ENCODE measurements at regions not wholly inside any gene's neighbourhood (a gene's known extent, or its start where the extent isn't known, plus 50 kb on each side); places are given as distances from the start of the nearest gene placed in this dataset.

DNA sequence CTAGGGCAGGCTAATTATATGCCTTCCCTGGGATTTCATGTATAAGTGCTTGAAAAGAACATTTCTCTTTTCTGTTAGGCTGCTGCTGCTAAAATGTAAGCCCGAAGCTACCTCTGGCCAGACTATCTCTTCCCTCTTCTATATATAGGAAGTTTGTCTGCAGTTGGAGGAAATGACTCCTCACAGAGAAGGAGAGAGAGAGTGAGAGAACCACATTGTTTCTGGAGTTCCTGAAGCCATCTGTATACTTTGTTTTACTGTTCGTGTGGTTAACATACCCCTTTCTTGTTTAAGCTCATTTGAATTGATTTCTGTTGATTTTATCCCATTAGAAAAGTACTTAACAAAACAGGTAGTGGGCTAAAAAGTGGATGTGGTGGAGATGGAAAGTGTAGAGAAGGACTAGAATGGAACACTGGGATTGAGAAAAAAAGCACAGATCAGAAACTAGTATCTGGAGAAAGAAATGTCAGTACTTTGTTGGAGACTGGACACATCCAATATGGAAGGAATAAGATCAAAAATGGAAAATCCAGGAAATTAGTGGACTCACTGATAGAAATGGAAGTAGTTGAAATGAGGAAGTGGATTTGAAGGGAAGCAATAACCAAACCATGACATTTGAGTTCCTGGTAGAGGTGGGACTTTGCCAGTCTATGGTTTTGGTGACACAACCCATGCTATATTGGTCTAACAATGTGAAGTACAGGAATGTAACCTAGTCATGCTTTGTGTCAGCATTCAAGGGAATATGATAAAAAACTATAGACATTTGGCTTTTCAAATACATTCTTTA, 112.6 kb downstream of the TMA16 start:
- WGBS (ENCODE audit: extremely low coverage, insufficient coverage, low lambda C conversion rate) = no CpG with 5 or more reads among the region's 2 CpGs
- DNase-seq = no peak
- H2AK5ac ChIP-seq (ENCODE audit: low read length) = no peak overlapping the region
- no peak overlapping the region for H3K4me3 ChIP-seq (ENCODE audit: low read length)
- no peaks in the 10 kb centered on the region for H3K27me3 ChIP-seq (ENCODE audit: insufficient read depth, low read length, poor library complexity)
- no peak overlapping the region for H3K4me2 ChIP-seq (ENCODE audit: low read length)
- no peaks in the 10 kb centered on the region for H3K36me3 ChIP-seq (ENCODE audit: control insufficient read depth, insufficient read depth, low read length)
- H3K9ac ChIP-seq (ENCODE audit: low read length) = no peak overlapping the region
- no peak overlapping the region for H3K56ac ChIP-seq (ENCODE audit: low read length)
- no peak overlapping the region for H3K18ac ChIP-seq (ENCODE audit: low read length)
- H4K8ac ChIP-seq (ENCODE audit: low read depth, low read length) = no peak overlapping the region
- no peaks in the 10 kb centered on the region for H3K79me2 ChIP-seq (ENCODE audit: control insufficient read depth, insufficient read depth, low read length)
- H3K79me1 ChIP-seq (ENCODE audit: low read length) = no peaks in the 10 kb centered on the region
- no peak overlapping the region for H4K5ac ChIP-seq (ENCODE audit: low read length)
- no peak overlapping the region for H2BK5ac ChIP-seq (ENCODE audit: low read length)
- no peak overlapping the region for H2BK120ac ChIP-seq (ENCODE audit: low read depth, low read length)
- no peaks in the 10 kb centered on the region for H3K4me1 ChIP-seq (ENCODE audit: control insufficient read depth, low read depth, low read length)
- no peak overlapping the region for H3K23ac ChIP-seq (ENCODE audit: low read length)
- H3K27ac ChIP-seq (ENCODE audit: low read depth, low read length) = no peak overlapping the region
- H3K4ac ChIP-seq (ENCODE audit: low read depth, low read length) = no peak overlapping the region
- no peak overlapping the region for H2BK15ac ChIP-seq (replicated peaks; ENCODE audit: low read depth)

DNA sequence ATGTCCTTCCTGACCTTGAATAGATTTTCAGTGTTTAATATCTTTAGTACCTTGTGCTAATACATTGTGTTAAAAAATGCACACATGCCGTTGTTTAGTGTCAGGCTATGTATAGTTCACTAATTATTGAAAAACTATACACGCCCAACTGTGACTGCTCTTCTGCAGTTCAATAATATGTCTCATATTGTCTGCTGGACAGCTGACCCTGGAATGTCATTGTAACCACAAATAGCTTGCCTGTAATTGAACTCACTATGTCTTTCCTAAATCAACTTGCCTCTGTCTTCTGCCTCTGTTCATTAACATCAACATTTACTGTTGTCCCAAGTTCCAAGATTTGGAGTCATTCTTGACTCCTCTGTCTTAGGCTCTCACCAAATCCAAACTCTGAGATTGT, 114.5 kb downstream of the TMA16 start:
- Histone ChIP-seq H4K8ac (ENCODE audit: low read depth, low read length) (no peak overlapping the region), H3K27me3 (ENCODE audit: insufficient read depth, low read length, poor library complexity) (no peaks in the 10 kb centered on the region), H3K27ac (ENCODE audit: low read depth, low read length) (no peak overlapping the region), H4K5ac (ENCODE audit: low read length) (no peak overlapping the region), H3K23ac (ENCODE audit: low read length) (no peak overlapping the region), H3K4me3 (ENCODE audit: low read length) (no peak overlapping the region), H3K4ac (ENCODE audit: low read depth, low read length) (no peak overlapping the region), H3K36me3 (ENCODE audit: control insufficient read depth, insufficient read depth, low read length) (no peaks in the 10 kb centered on the region), H3K18ac (ENCODE audit: low read length) (no peak overlapping the region), H3K4me2 (ENCODE audit: low read length) (no peak overlapping the region), H3K4me1 (ENCODE audit: control insufficient read depth, low read depth, low read length) (no peaks in the 10 kb centered on the region), H3K56ac (ENCODE audit: low read length) (no peak overlapping the region), H2BK5ac (ENCODE audit: low read length) (no peak overlapping the region), H3K79me1 (ENCODE audit: low read length) (no peaks in the 10 kb centered on the region), H2BK15ac (replicated peaks; ENCODE audit: low read depth) (no peak overlapping the region), H3K79me2 (ENCODE audit: control insufficient read depth, insufficient read depth, low read length) (no peaks in the 10 kb centered on the region), H2BK120ac (ENCODE audit: low read depth, low read length) (no peak overlapping the region), H2AK5ac (ENCODE audit: low read length) (no peak overlapping the region), H3K9ac (ENCODE audit: low read length) (no peak overlapping the region)
- WGBS (ENCODE audit: extremely low coverage, insufficient coverage, low lambda C conversion rate) = no CpG with 5 or more reads among the region's 2 CpGs
- DNase-seq = no peak

DNA sequence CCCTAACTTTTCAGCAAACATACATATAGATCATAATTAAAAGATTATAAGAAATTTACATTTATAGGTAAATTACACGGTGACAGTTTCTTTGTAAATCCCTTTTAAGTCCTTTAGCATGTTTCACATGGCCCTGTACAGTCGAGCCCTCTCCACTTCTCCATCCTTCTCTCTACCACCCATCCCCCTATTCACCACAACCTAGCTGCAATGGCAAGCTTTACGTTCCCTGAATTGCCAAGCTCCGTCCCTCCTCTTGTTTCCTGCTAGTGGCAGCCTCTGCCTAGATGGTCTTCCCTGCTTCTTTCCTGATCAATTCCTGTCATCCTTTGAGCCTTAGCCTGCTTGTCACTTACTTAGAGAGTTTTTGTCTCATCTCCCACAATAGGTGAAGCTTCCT, 116.2 kb downstream of the TMA16 start:
- DNase-seq = peak; percentile 16
- H3K9ac ChIP-seq (ENCODE audit: low read length) = no peak overlapping the region
- H3K4me2 ChIP-seq (ENCODE audit: low read length) = no peak overlapping the region
- H3K79me2 ChIP-seq (ENCODE audit: control insufficient read depth, insufficient read depth, low read length) = no peaks in the 10 kb centered on the region
- no peak overlapping the region for H4K8ac ChIP-seq (ENCODE audit: low read depth, low read length)
- no peak overlapping the region for H2BK120ac ChIP-seq (ENCODE audit: low read depth, low read length)
- H2AK5ac ChIP-seq (ENCODE audit: low read length) = no peak overlapping the region
- H3K36me3 ChIP-seq (ENCODE audit: control insufficient read depth, insufficient read depth, low read length) = no peaks in the 10 kb centered on the region
- no peak overlapping the region for H3K4me3 ChIP-seq (ENCODE audit: low read length)
- no peak overlapping the region for H3K23ac ChIP-seq (ENCODE audit: low read length)
- no peaks in the 10 kb centered on the region for H3K79me1 ChIP-seq (ENCODE audit: low read length)
- H3K18ac ChIP-seq (ENCODE audit: low read length) = no peak overlapping the region
- no peak overlapping the region for H3K56ac ChIP-seq (ENCODE audit: low read length)
- H3K4me1 ChIP-seq (ENCODE audit: control insufficient read depth, low read depth, low read length) = no peaks in the 10 kb centered on the region
- H3K27me3 ChIP-seq (ENCODE audit: insufficient read depth, low read length, poor library complexity) = no peaks in the 10 kb centered on the region
- no peak overlapping the region for H3K4ac ChIP-seq (ENCODE audit: low read depth, low read length)
- no CpG with 5 or more reads among the region's 4 CpGs for WGBS (ENCODE audit: extremely low coverage, insufficient coverage, low lambda C conversion rate)
- no peak overlapping the region for H2BK15ac ChIP-seq (replicated peaks; ENCODE audit: low read depth)
- H3K27ac ChIP-seq (ENCODE audit: low read depth, low read length) = no peak overlapping the region
- no peak overlapping the region for H2BK5ac ChIP-seq (ENCODE audit: low read length)
- H4K5ac ChIP-seq (ENCODE audit: low read length) = no peak overlapping the region

DNA sequence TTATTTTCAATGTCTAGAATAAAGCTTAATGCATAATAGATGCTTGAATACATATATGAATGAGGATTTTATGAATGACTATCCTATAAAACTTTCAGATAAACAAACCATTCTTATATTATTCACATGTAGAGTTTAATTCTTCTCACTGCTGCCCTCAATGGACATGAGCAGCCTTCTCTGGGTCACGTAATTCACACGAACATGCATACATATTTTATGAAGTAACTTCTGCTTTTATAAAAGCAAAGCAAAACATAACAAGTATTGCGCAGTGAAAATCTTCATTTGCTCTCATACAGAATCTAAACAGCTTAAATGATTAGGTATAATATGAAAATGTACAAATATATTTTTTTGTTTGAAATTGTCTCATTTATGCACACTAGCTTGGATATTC, 116.7 kb downstream of the TMA16 start:
- Histone ChIP-seq H3K9ac (ENCODE audit: low read length) (no peak overlapping the region), H4K8ac (ENCODE audit: low read depth, low read length) (no peak overlapping the region), H4K5ac (ENCODE audit: low read length) (no peak overlapping the region), H3K56ac (ENCODE audit: low read length) (no peak overlapping the region), H3K23ac (ENCODE audit: low read length) (no peak overlapping the region), H3K36me3 (ENCODE audit: control insufficient read depth, insufficient read depth, low read length) (no peaks in the 10 kb centered on the region), H3K4me3 (ENCODE audit: low read length) (no peak overlapping the region), H3K4me2 (ENCODE audit: low read length) (no peak overlapping the region), H3K27ac (ENCODE audit: low read depth, low read length) (no peak overlapping the region), H3K79me1 (ENCODE audit: low read length) (no peaks in the 10 kb centered on the region), H3K79me2 (ENCODE audit: control insufficient read depth, insufficient read depth, low read length) (no peaks in the 10 kb centered on the region), H3K18ac (ENCODE audit: low read length) (no peak overlapping the region), H2BK15ac (replicated peaks; ENCODE audit: low read depth) (no peak overlapping the region), H2AK5ac (ENCODE audit: low read length) (no peak overlapping the region), H2BK120ac (ENCODE audit: low read depth, low read length) (no peak overlapping the region), H3K4me1 (ENCODE audit: control insufficient read depth, low read depth, low read length) (no peaks in the 10 kb centered on the region), H2BK5ac (ENCODE audit: low read length) (no peak overlapping the region), H3K27me3 (ENCODE audit: insufficient read depth, low read length, poor library complexity) (no peaks in the 10 kb centered on the region), H3K4ac (ENCODE audit: low read depth, low read length) (no peak overlapping the region)
- WGBS (ENCODE audit: extremely low coverage, insufficient coverage, low lambda C conversion rate) = no CpG with 5 or more reads among the region's 3 CpGs
- no peak for DNase-seq

- Histone ChIP-seq H2BK120ac (ENCODE audit: low read depth, low read length) (no peak overlapping the region), H2BK15ac (replicated peaks; ENCODE audit: low read depth) (no peak overlapping the region), H3K36me3 (ENCODE audit: control insufficient read depth, insufficient read depth, low read length) (no peaks in the 10 kb centered on the region), H3K56ac (ENCODE audit: low read length) (no peak overlapping the region), H3K4me2 (ENCODE audit: low read length) (no peak overlapping the region), H2AK5ac (ENCODE audit: low read length) (no peak overlapping the region), H3K9ac (ENCODE audit: low read length) (no peak overlapping the region), H3K4me3 (ENCODE audit: low read length) (no peak overlapping the region), H3K18ac (ENCODE audit: low read length) (no peak overlapping the region), H4K8ac (ENCODE audit: low read depth, low read length) (no peak overlapping the region), H3K4me1 (ENCODE audit: control insufficient read depth, low read depth, low read length) (no peaks in the 10 kb centered on the region), H4K5ac (ENCODE audit: low read length) (no peak overlapping the region), H3K27me3 (ENCODE audit: insufficient read depth, low read length, poor library complexity) (no peaks in the 10 kb centered on the region), H3K27ac (ENCODE audit: low read depth, low read length) (no peak overlapping the region), H3K23ac (ENCODE audit: low read length) (no peak overlapping the region), H3K79me1 (ENCODE audit: low read length) (no peaks in the 10 kb centered on the region), H2BK5ac (ENCODE audit: low read length) (no peak overlapping the region), H3K79me2 (ENCODE audit: control insufficient read depth, insufficient read depth, low read length) (no peaks in the 10 kb centered on the region), H3K4ac (ENCODE audit: low read depth, low read length) (no peak overlapping the region)
- no peak for DNase-seq
- WGBS (ENCODE audit: extremely low coverage, insufficient coverage, low lambda C conversion rate) = no CpG with 5 or more reads among the region's 2 CpGs
Measured at GRCh38 chr4:163611784-163612445, 117.4 kb downstream of the TMA16 start.

DNA sequence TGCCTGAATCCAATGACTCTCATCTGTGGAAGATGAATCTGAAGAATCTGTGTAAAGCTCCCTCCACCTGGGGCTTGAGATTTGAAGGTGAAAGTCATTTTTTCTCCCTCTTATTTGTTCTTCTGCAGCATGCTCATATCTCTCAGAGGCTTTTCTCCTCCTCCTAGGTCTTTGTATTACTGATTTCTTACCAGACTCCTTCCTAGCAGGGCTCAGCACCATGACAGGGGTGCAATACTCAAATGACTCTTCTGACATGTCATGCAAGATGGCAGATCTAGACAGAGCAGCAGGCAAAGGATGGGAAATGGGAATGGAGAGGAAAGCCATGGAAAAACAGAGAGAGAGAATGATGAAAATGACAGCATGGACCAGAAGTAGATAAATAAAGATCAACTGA, 118.3 kb downstream of the TMA16 start:
- Histone ChIP-seq H3K23ac (ENCODE audit: low read length) (no peak overlapping the region), H4K8ac (ENCODE audit: low read depth, low read length) (no peak overlapping the region), H3K9ac (ENCODE audit: low read length) (no peak overlapping the region), H2BK15ac (replicated peaks; ENCODE audit: low read depth) (no peak overlapping the region), H3K27me3 (ENCODE audit: insufficient read depth, low read length, poor library complexity) (no peaks in the 10 kb centered on the region), H4K5ac (ENCODE audit: low read length) (no peak overlapping the region), H2AK5ac (ENCODE audit: low read length) (no peak overlapping the region), H3K56ac (ENCODE audit: low read length) (no peak overlapping the region), H2BK5ac (ENCODE audit: low read length) (no peak overlapping the region), H3K79me1 (ENCODE audit: low read length) (no peaks in the 10 kb centered on the region), H3K79me2 (ENCODE audit: control insufficient read depth, insufficient read depth, low read length) (no peaks in the 10 kb centered on the region), H3K18ac (ENCODE audit: low read length) (no peak overlapping the region), H3K4me1 (ENCODE audit: control insufficient read depth, low read depth, low read length) (no peaks in the 10 kb centered on the region), H3K4me3 (ENCODE audit: low read length) (no peak overlapping the region), H3K4ac (ENCODE audit: low read depth, low read length) (no peak overlapping the region), H3K27ac (ENCODE audit: low read depth, low read length) (no peak overlapping the region), H2BK120ac (ENCODE audit: low read depth, low read length) (no peak overlapping the region), H3K36me3 (ENCODE audit: control insufficient read depth, insufficient read depth, low read length) (no peaks in the 10 kb centered on the region), H3K4me2 (ENCODE audit: low read length) (no peak overlapping the region)
- no peak for DNase-seq
